K562 (cell line): ENCODE measurements at regions not wholly inside any gene's neighbourhood (a gene's known extent, or its start where the extent isn't known, plus 50 kb on each side); places are given as distances from the start of the nearest gene placed in this dataset.

Experiments used
- ATAC-seq: fragments of 200-7000 bp; cut with Tn5 transposase; 3 replicates; pipeline ENCODE4 v1.9.1; 2020; ENCODE audit warnings: moderate library complexity
- BruUV-seq: library from RNA; stranded (reverse); fragments of 400-500 nt; replicated peaks from 2 replicates; lab custom pipeline; 2021; lab: Mats Ljungman, UMichigan
- CTCF ChIA-PET: fragments of 300-600 bp; formaldehyde crosslinking; extraction: SDS; loops from one replicate; lab custom pipeline; 2021; ENCODE audit warnings: low intra/inter-chr PET ratio; lab: Yijun Ruan, JAX
- POLR2A ChIA-PET: fragments of 300-600, 350-650 bp; sonication (Branson Sonifier 250); formaldehyde crosslinking; extraction: SDS; loops from one replicate; lab custom pipeline; 2021; ENCODE audit warnings: antibody characterized with exemption, inconsistent platforms; lab: Yijun Ruan, JAX
- DNase-seq, 4 experiments: peaks; one replicate each; pipeline versions ENCODE4 v3.0.0 to v3.0.0-alpha.2; 2011 to 2018; ENCODE audit warnings: low spot score in 3 of 4, mixed read lengths in 3 of 4; ENCODE audit errors: extremely low read depth in 1 of 4
- FAIRE-seq: peaks from 2 replicates; lab custom pipeline; 2011; peaks lifted over from hg19 to GRCh38; lab: Jason Lieb, UNC
- H2AFZ ChIP-seq: 2 replicates; pipeline ENCODE4 v1.6.0; 2011; ENCODE audit warnings: low read depth, low read length, control low read depth, inconsistent platforms
- H3K27ac ChIP-seq: fragments of 200-600 bp; 3 replicates; pipeline ENCODE4 v1.8.0; 2011; ENCODE audit warnings: low read depth, mild to moderate bottlenecking, control low read depth, inconsistent platforms, low read length, moderate library complexity, mixed read lengths; ENCODE audit errors: extremely low read depth
- H3K27me3 ChIP-seq, 2 experiments: fragments of 300-600 bp in 1 of 2; 2 replicates in 1 of 2; 3 replicates in 1 of 2; pipeline versions ENCODE4 v1.6.0 to v1.8.0; 2011; ENCODE audit warnings: inconsistent platforms in 2 of 2, low read length in 2 of 2, mild to moderate bottlenecking in 1 of 2, mixed read lengths in 1 of 2, moderate library complexity in 1 of 2; ENCODE audit not compliant: control insufficient read depth in 2 of 2, insufficient read depth in 2 of 2
- H3K36me3 ChIP-seq: fragments of 300-600 bp; 3 replicates; pipeline ENCODE4 v1.8.0; 2011; ENCODE audit warnings: mild to moderate bottlenecking, low read length, inconsistent platforms; ENCODE audit not compliant: control insufficient read depth, insufficient read depth
- H3K4me1 ChIP-seq, 2 experiments: fragments of 200-600 bp in 1 of 2; replicated peaks in 1 of 2; 2 replicates in 1 of 2; 3 replicates in 1 of 2; pipeline versions ENCODE4 v1.5.1 to v1.8.0; 2011; ENCODE audit warnings: inconsistent platforms in 2 of 2, low read length in 2 of 2, mild to moderate bottlenecking in 1 of 2, mixed read lengths in 1 of 2, moderate library complexity in 1 of 2; ENCODE audit not compliant: control insufficient read depth in 2 of 2, insufficient read depth in 2 of 2
- H3K4me2 ChIP-seq: 2 replicates; pipeline ENCODE4 v1.6.1; 2011; ENCODE audit warnings: low read length, control low read depth, inconsistent platforms, mixed read lengths; ENCODE audit not compliant: insufficient read depth
- H3K4me3 ChIP-seq: fragments of 200-600 bp; sonication (generic), shearing (Covaris generic); 2 replicates; pipeline ENCODE4 v1.5.1; 2016; ENCODE audit warnings: control low read depth, inconsistent platforms
- H3K79me2 ChIP-seq: fragments of 200-600 bp; 3 replicates; pipeline ENCODE4 v1.8.0; 2011; ENCODE audit warnings: low read length, inconsistent platforms; ENCODE audit not compliant: control insufficient read depth, insufficient read depth
- H3K9ac ChIP-seq, 2 experiments: 2 replicates each; pipeline versions ENCODE4 v1.6.0 to v1.6.1; 2011; ENCODE audit warnings: low read depth in 2 of 2, low read length in 2 of 2, control low read depth in 1 of 2, inconsistent platforms in 1 of 2, mild to moderate bottlenecking in 1 of 2, mixed read lengths in 1 of 2; ENCODE audit not compliant: insufficient read depth in 1 of 2
- H3K9me1 ChIP-seq: one replicate; pipeline ENCODE4 v1.6.0; 2011; ENCODE audit warnings: inconsistent platforms, mild to moderate bottlenecking, low read length, moderate library complexity; ENCODE audit not compliant: control insufficient read depth, insufficient read depth
- H3K9me3 ChIP-seq: replicated peaks from 2 replicates; pipeline ENCODE4 v1.5.1; 2011; ENCODE audit warnings: low read depth, low read length, inconsistent platforms; ENCODE audit not compliant: control insufficient read depth, insufficient read depth
- H4K20me1 ChIP-seq: replicated peaks from 2 replicates; pipeline ENCODE4 v1.6.1; 2011; ENCODE audit warnings: low read length, inconsistent platforms, mixed read lengths; ENCODE audit not compliant: control insufficient read depth, insufficient read depth
- CHD2 ChIP-seq: IDR thresholded peaks from 2 replicates; pipeline ENCODE4 v1.6.1; 2011; ENCODE audit warnings: low read depth, low read length
- DDX20 ChIP-seq: fragments of 450-650 bp; IDR thresholded peaks from 2 replicates; pipeline ENCODE4 v1.6.1; 2016; ENCODE audit warnings: missing genetic modification characterization, low read depth, mild to moderate bottlenecking, missing compliant biosample characterization, moderate library complexity
- HDAC2 ChIP-seq: fragments of 450-650 bp; IDR thresholded peaks from 2 replicates; pipeline ENCODE4 v1.6.1; 2016; ENCODE audit warnings: mild to moderate bottlenecking
- HNRNPK ChIP-seq: fragments of 200-400 bp; formaldehyde crosslinking; IDR thresholded peaks from one replicate; pipeline ENCODE4 v1.6.1; 2018; ENCODE audit warnings: mild to moderate bottlenecking, low read depth, low read length; ENCODE audit not compliant: poor library complexity, severe bottlenecking
- MEF2D ChIP-seq: conservative IDR thresholded peaks from 2 replicates; pipeline ENCODE4 v1.6.1; 2016; ENCODE audit warnings: low read depth, missing genetic modification characterization, missing compliant biosample characterization
- NELFE ChIP-seq: IDR thresholded peaks from 2 replicates; pipeline ENCODE4 v1.6.1; 2011; ENCODE audit warnings: mild to moderate bottlenecking; ENCODE audit not compliant: insufficient read depth, insufficient read length
- NFIC ChIP-seq: fragments of 450-650 bp; IDR thresholded peaks from 2 replicates; pipeline ENCODE4 v1.6.1; 2017; ENCODE audit warnings: mild to moderate bottlenecking, inconsistent platforms
- NR4A1 ChIP-seq, 2 experiments: fragments of 250-450 bp in 1 of 2; fragments of 450-650 bp in 1 of 2; sonication (Bioruptor Pico) in 1 of 2; IDR thresholded peaks; 2 replicates each; pipeline versions ENCODE4 v1.4.0 to v1.6.1; 2016 to 2020; ENCODE audit warnings: mild to moderate bottlenecking in 2 of 2, missing compliant biosample characterization in 1 of 2, missing genetic modification characterization in 1 of 2, moderate library complexity in 1 of 2
- POLR2AphosphoS5 ChIP-seq: IDR thresholded peaks from 2 replicates; pipeline ENCODE4 v1.6.1; 2011; ENCODE audit warnings: mild to moderate bottlenecking, low read depth, low read length, moderate library complexity; ENCODE audit not compliant: control insufficient read depth, insufficient read depth
- PRPF4 ChIP-seq: fragments of 200-400 bp; formaldehyde crosslinking; IDR thresholded peaks from one replicate; pipeline ENCODE4 v1.6.1; 2017; ENCODE audit warnings: low read length, low read depth, mild to moderate bottlenecking; ENCODE audit not compliant: insufficient read depth, poor library complexity, severe bottlenecking
- RBFOX2 ChIP-seq: fragments of 200-400 bp; formaldehyde crosslinking; IDR thresholded peaks from 2 replicates; pipeline ENCODE4 v1.6.1; 2017; ENCODE audit warnings: low read depth, mild to moderate bottlenecking, low read length, moderate library complexity
- SMAD1 ChIP-seq: fragments of 150-350 bp; IDR thresholded peaks from 2 replicates; pipeline ENCODE4 v1.6.1; 2014; ENCODE audit warnings: low read length, low read depth; ENCODE audit not compliant: partially characterized antibody
- XRCC4 ChIP-seq: IDR thresholded peaks from one replicate; pipeline ENCODE4 v1.6.1; 2011; ENCODE audit not compliant: insufficient read depth, insufficient read length; ENCODE audit errors: extremely low read depth
- WGBS: fragments of 100-300 bp; shearing (Covaris generic); methylation state at CpG from one replicate; pipeline ENCODE4 v1.1.6; 2016; ENCODE audit warnings: low coverage, mixed read lengths; ENCODE audit not compliant: insufficient coverage; ENCODE audit errors: missing lambda C conversion rate; 5-methylcytosine and 5-hydroxymethylcytosine counted together
- in situ Hi-C: fragments of 300-500 bp; cut with MboI; formaldehyde crosslinking; loops from 4 replicates; pipeline ENCODE4 v1.15.0; 2018; ENCODE audit warnings: inconsistent platforms, mixed read lengths
- intact Hi-C: fragments of 100-400 bp; cut with micrococcal nuclease; formaldehyde crosslinking; loops from 2 replicates; pipeline ENCODE4 v1.14.2; 2022
- TF ChIP-seq, protein P1 (sequence below): fragments of 450-650 bp; formaldehyde crosslinking; IDR thresholded peaks from 2 replicates; pipeline ENCODE4 v1.4.0; 2022; ENCODE audit warnings: missing genetic modification characterization
- TF ChIP-seq, protein P2 (sequence below): fragments of 450-650 bp; conservative IDR thresholded peaks from 2 replicates; pipeline ENCODE4 v1.6.1; 2016; ENCODE audit warnings: missing genetic modification characterization, low read depth, mild to moderate bottlenecking, control low read depth, missing compliant biosample characterization
- TF ChIP-seq, protein P3 (sequence below): sonication (generic); formaldehyde crosslinking; IDR thresholded peaks from 2 replicates; pipeline ENCODE4 v1.8.1; 2023; ENCODE audit warnings: mild to moderate bottlenecking, missing genetic modification reagents

DNA sequence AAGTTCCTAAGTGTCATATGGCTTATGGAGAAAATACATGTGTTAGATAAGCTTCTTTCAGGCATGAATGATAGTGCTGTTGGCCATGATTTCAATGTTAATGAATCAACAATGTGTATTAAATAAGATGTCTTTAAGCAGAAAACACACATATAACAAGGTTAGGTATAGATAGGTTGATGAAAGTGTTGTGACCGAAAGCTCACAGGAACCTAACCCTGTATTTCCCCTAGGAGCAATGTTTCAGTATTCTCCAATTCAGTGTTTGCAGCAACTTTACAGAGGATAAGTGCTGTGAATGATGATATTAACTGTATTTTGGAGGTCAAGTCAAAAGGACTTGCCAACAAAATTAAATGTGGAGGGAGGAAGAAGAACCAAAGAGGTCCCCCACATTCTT, 82.8 kb upstream of the PRDM11 start (continued):
- TF ChIP-seq, protein P1, sequence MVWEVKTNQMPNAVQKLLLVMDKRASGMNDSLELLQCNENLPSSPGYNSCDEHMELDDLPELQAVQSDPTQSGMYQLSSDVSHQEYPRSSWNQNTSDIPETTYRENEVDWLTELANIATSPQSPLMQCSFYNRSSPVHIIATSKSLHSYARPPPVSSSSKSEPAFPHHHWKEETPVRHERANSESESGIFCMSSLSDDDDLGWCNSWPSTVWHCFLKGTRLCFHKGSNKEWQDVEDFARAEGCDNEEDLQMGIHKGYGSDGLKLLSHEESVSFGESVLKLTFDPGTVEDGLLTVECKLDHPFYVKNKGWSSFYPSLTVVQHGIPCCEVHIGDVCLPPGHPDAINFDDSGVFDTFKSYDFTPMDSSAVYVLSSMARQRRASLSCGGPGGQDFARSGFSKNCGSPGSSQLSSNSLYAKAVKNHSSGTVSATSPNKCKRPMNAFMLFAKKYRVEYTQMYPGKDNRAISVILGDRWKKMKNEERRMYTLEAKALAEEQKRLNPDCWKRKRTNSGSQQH (CRISPR knock-in tag): no peak
- no peak for TF ChIP-seq XRCC4
- no peak for TF ChIP-seq HNRNPK
- no peak for TF ChIP-seq RBFOX2
- no peak for TF ChIP-seq HDAC2

DNA sequence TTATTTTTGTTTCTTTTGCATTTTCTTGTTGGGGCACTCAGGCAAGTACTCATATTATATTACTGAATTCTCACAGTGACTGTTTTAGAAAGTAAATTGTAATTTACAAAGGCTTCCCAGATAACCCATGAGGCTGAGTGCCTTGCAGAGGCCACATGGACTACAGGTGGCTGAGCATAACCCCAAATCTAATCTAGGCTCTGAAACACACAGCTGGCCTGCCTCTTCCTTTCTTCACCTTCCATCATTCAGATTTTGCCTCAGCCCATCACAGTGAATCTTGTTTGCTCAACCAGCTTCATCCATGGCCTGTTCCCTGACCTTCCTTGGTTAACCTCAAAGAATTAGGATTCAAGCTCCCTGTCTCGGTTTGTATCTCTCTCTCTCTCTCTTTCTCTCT, 78.5 kb upstream of the PRDM11 start:
- Histone ChIP-seq H3K4me3 (no peak overlapping the region), H3K79me2 (no peaks in the 10 kb centered on the region), H3K9me3 (no peaks in the 10 kb centered on the region), H3K4me2 (no peak overlapping the region), H3K36me3 (no peaks in the 10 kb centered on the region), H3K27me3 (peaks cover 0 to 10% of the 10 kb centered on the region in 2 experiments; a peak in 1 of 5 replicates), H4K20me1 (no peaks in the 10 kb centered on the region), H3K4me1 (no peaks in the 10 kb centered on the region), H3K27ac (no peak overlapping the region), H2AFZ (no peak overlapping the region), H3K9me1 (no peaks in the 10 kb centered on the region), H3K9ac (no peak overlapping the region)
- WGBS: 0% methylated on average over 1 of the region's 1 CpG
- ATAC-seq (no peak), DNase-seq (no peak), FAIRE-seq (no peak)
- CTCF ChIA-PET: no interaction called here
- POLR2A ChIA-PET: interaction anchor here (1.0 to 1.3 kb wide), 2 partner anchors 11 to 14 kb away, joined by 3 to 5 read pairs; no protein-coding TSS in a partner anchor
- no TSS peak for BruUV-seq
- in situ Hi-C loops (no loop called here), intact Hi-C loops (no loop called here)
- TF ChIP-seq POLR2AphosphoS5 (no peak), SMAD1 (no peak), CHD2 (no peak), NR4A1 (CRISPR knock-in tag; IDR thresholded peaks at IDR 0.05) (no peak), NR4A1 (tag; IDR thresholded peaks at IDR 0.05) (no peak), NFIC (no peak), NELFE (no peak), DDX20 (no peak), MEF2D (no peak), PRPF4 (no peak)
- TF ChIP-seq, protein P2, sequence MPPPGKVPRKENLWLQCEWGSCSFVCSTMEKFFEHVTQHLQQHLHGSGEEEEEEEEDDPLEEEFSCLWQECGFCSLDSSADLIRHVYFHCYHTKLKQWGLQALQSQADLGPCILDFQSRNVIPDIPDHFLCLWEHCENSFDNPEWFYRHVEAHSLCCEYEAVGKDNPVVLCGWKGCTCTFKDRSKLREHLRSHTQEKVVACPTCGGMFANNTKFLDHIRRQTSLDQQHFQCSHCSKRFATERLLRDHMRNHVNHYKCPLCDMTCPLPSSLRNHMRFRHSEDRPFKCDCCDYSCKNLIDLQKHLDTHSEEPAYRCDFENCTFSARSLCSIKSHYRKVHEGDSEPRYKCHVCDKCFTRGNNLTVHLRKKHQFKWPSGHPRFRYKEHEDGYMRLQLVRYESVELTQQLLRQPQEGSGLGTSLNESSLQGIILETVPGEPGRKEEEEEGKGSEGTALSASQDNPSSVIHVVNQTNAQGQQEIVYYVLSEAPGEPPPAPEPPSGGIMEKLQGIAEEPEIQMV (tag): no peak
- TF ChIP-seq, protein P3, sequence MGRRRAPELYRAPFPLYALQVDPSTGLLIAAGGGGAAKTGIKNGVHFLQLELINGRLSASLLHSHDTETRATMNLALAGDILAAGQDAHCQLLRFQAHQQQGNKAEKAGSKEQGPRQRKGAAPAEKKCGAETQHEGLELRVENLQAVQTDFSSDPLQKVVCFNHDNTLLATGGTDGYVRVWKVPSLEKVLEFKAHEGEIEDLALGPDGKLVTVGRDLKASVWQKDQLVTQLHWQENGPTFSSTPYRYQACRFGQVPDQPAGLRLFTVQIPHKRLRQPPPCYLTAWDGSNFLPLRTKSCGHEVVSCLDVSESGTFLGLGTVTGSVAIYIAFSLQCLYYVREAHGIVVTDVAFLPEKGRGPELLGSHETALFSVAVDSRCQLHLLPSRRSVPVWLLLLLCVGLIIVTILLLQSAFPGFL (CRISPR knock-in tag): no peak
